PC-9 (cell line): ENCODE measurements at regions not wholly inside any gene's neighbourhood (a gene's known extent, or its start where the extent isn't known, plus 50 kb on each side); places are given as distances from the start of the nearest gene placed in this dataset.
"Not testable (repeated sequence)": the region's sequence is repeated elsewhere in the genome, so short reads cannot be mapped to it uniquely, and the experiment has no call there.

ENCODE experiments used
- BruUV-seq: library from RNA; stranded (reverse); fragments of 400-500 nt; replicated peaks from 2 replicates; lab custom pipeline; 2021; lab: Mats Ljungman, UMichigan
- CTCF ChIA-PET: fragments of 300-600 bp; sonication (Branson Sonifier 250); formaldehyde crosslinking; loops from one replicate; lab custom pipeline; 2022; ENCODE audit warnings: antibody characterized with exemption; lab: Charles Lee
- POLR2A ChIA-PET: fragments of 300-600 bp; sonication (Branson Sonifier 250); formaldehyde crosslinking; loops from one replicate; lab custom pipeline; 2022; ENCODE audit warnings: antibody characterized with exemption; ENCODE audit not compliant: unreplicated experiment; lab: Charles Lee
- DNase-seq, 2 experiments: peaks; one replicate each; pipeline versions ENCODE4 v3.0.0 to v3.0.0-alpha.2; 2015 to 2022; ENCODE audit warnings: mixed read lengths in 1 of 2
- H2AFZ ChIP-seq: fragments of 200-600 bp; sonication (generic); 2 replicates; pipeline ENCODE4 v1.8.1; 2017; ENCODE audit warnings: antibody characterized with exemption
- H3F3A ChIP-seq: fragments of 200-600 bp; sonication (generic); 2 replicates; pipeline ENCODE4 v1.8.1; 2017; ENCODE audit warnings: antibody characterized with exemption, mild to moderate bottlenecking, low read depth; ENCODE audit not compliant: insufficient read depth
- H3K27ac ChIP-seq: fragments of 200-600 bp; sonication (generic); 2 replicates; pipeline ENCODE4 v1.6.1; 2016; ENCODE audit warnings: mixed run types
- H3K27me3 ChIP-seq: fragments of 200-600 bp; sonication (generic); 2 replicates; pipeline ENCODE4 v1.6.1; 2016; ENCODE audit warnings: low read depth, mixed run types; ENCODE audit not compliant: insufficient read depth
- H3K36me3 ChIP-seq: fragments of 200-600 bp; sonication (generic); 2 replicates; pipeline ENCODE4 v1.6.1; 2016; ENCODE audit warnings: low read depth, mixed run types
- H3K4me1 ChIP-seq: fragments of 200-600 bp; sonication (generic); replicated peaks from 2 replicates; pipeline ENCODE4 v1.6.1; 2016; ENCODE audit warnings: mixed run types; ENCODE audit not compliant: insufficient read depth
- H3K4me2 ChIP-seq: fragments of 200-600 bp; sonication (generic); 2 replicates; pipeline ENCODE4 v1.6.1; 2017; ENCODE audit warnings: mixed run types
- H3K4me3 ChIP-seq: fragments of 200-600 bp; sonication (generic); 2 replicates; pipeline ENCODE4 v1.6.1; 2016; ENCODE audit warnings: mixed run types
- H3K79me2 ChIP-seq: fragments of 200-600 bp; sonication (generic); 2 replicates; pipeline ENCODE4 v1.6.1; 2017; ENCODE audit warnings: low read depth, mixed run types
- H3K9me2 ChIP-seq: fragments of 200-600 bp; sonication (generic); 2 replicates; pipeline ENCODE4 v1.8.1; 2017; ENCODE audit warnings: mild to moderate bottlenecking; ENCODE audit not compliant: insufficient read depth
- H3K9me3 ChIP-seq: fragments of 200-600 bp; sonication (generic); 2 replicates; pipeline ENCODE4 v1.8.1; 2016; ENCODE audit warnings: low read depth; ENCODE audit not compliant: insufficient read depth
- H4K20me1 ChIP-seq: fragments of 200-600 bp; sonication (generic); 2 replicates; pipeline ENCODE4 v1.8.1; 2017; ENCODE audit not compliant: insufficient read depth
- CTCF ChIP-seq: fragments of 200-600 bp; sonication (generic); conservative IDR thresholded peaks from 2 replicates; pipeline ENCODE4 v1.6.1; 2017; ENCODE audit warnings: mixed run types, antibody characterized with exemption, mild to moderate bottlenecking, moderate library complexity
- EZH2 ChIP-seq: fragments of 200-600 bp; sonication (generic); IDR thresholded peaks from 2 replicates; pipeline ENCODE4 v1.8.0; 2017; ENCODE audit warnings: antibody characterized with exemption, low read depth
- intact Hi-C: fragments of 100-400 bp; cut with micrococcal nuclease; formaldehyde crosslinking; loops from one replicate; pipeline ENCODE4 v1.10.0; 2022; ENCODE audit not compliant: unreplicated experiment

GRCh38 chr9:40926404-40927259, 201.8 kb downstream of the FOXD4L6 start:
- H4K20me1 ChIP-seq: no peaks in the 10 kb centered on the region
- no peaks in the 10 kb centered on the region; the same call in 1 of the 2 replicates for H3K9me3 ChIP-seq
- no peaks in the 10 kb centered on the region for H3K4me1 ChIP-seq
- POLR2A ChIA-PET: no interaction called here
- no peaks in the 10 kb centered on the region for H3K9me2 ChIP-seq
- no peak overlapping the region for H3K4me2 ChIP-seq
- DNase-seq: no peak
- no peaks in the 10 kb centered on the region for H3K36me3 ChIP-seq
- H3K4me3 ChIP-seq: no peak overlapping the region
- no peaks in the 10 kb centered on the region for H3K79me2 ChIP-seq
- H3F3A ChIP-seq: no peaks in the 10 kb centered on the region
- no TSS peak for BruUV-seq
- TF ChIP-seq CTCF: no peak
- no peak for TF ChIP-seq EZH2
- H3K27me3 ChIP-seq: peaks cover 59% of the 10 kb centered on the region
- CTCF ChIA-PET: no interaction called here
- no peak overlapping the region for H3K27ac ChIP-seq
- no peak overlapping the region for H2AFZ ChIP-seq
- intact Hi-C loops: no loop called here

GRCh38 chr9:40925149-40925548, 203.3 kb downstream of the FOXD4L6 start:
- H4K20me1 ChIP-seq: no peaks in the 10 kb centered on the region
- H3K4me3 ChIP-seq: no peak overlapping the region
- CTCF ChIA-PET: no interaction called here
- no peak overlapping the region for H2AFZ ChIP-seq
- H3K36me3 ChIP-seq: no peaks in the 10 kb centered on the region
- H3K79me2 ChIP-seq: no peaks in the 10 kb centered on the region
- no peaks in the 10 kb centered on the region for H3K9me2 ChIP-seq
- no peak for TF ChIP-seq EZH2
- TF ChIP-seq CTCF: no peak
- POLR2A ChIA-PET: no interaction called here
- H3F3A ChIP-seq: no peaks in the 10 kb centered on the region
- no peak for DNase-seq
- no peak overlapping the region for H3K4me2 ChIP-seq
- peaks cover 52% of the 10 kb centered on the region for H3K27me3 ChIP-seq
- no peak overlapping the region for H3K27ac ChIP-seq
- BruUV-seq: no TSS peak
- intact Hi-C loops: no loop called here
- H3K9me3 ChIP-seq: no peaks in the 10 kb centered on the region; the same call in 1 of the 2 replicates
- H3K4me1 ChIP-seq: no peaks in the 10 kb centered on the region

- H3K36me3 ChIP-seq, H3K27ac ChIP-seq, H3F3A ChIP-seq, H2AFZ ChIP-seq, H3K9me2 ChIP-seq, H3K4me1 ChIP-seq, BruUV-seq, DNase-seq, H3K4me3 ChIP-seq, H3K79me2 ChIP-seq, H3K9me3 ChIP-seq, CTCF ChIA-PET, H4K20me1 ChIP-seq, intact Hi-C loops, POLR2A ChIA-PET: not testable (repeated sequence)
- Histone ChIP-seq H3K4me2 (peak overlapping the region; percentile 52; the same call in 1 of the 2 replicates), H3K27me3 (peaks cover 41% of the 10 kb centered on the region)
Observed at GRCh38 chr9:40916399-40916783, 212.1 kb downstream of the FOXD4L6 start.

- peak in 1 of 2 experiments; percentile 20 for DNase-seq
- peak overlapping the region; percentile 52 for H3K4me2 ChIP-seq
- BruUV-seq: not testable (repeated sequence)
Observed at GRCh38 chr9:40915660-40916398, 212.7 kb downstream of the FOXD4L6 start.

More at GRCh38 chr9:40915660-40916398, 212.7 kb downstream of the FOXD4L6 start:
- H3K36me3 ChIP-seq, POLR2A ChIA-PET, H3K9me2 ChIP-seq, H3K79me2 ChIP-seq, CTCF ChIA-PET, H4K20me1 ChIP-seq, H3K4me1 ChIP-seq, H3K27ac ChIP-seq, H3K9me3 ChIP-seq, H3F3A ChIP-seq, H3K4me3 ChIP-seq, intact Hi-C loops, H2AFZ ChIP-seq: not testable (repeated sequence)
- H3K27me3 ChIP-seq: peaks cover 47% of the 10 kb centered on the region
